Breast epithelium (tissue), 3 donors: ENCODE measurements at regions not wholly inside any gene's neighbourhood (a gene's known extent, or its start where the extent isn't known, plus 50 kb on each side); places are given as distances from the start of the nearest gene placed in this dataset.

Source experiments
- CTCF ChIP-seq, 3 donors: fragments of 450-650 bp; IDR thresholded peaks; one replicate each; pipeline ENCODE4 v1.5.1; 2016 to 2017; ENCODE audit warnings: antibody characterized with exemption in 3 of 3, mild to moderate bottlenecking in 3 of 3, moderate library complexity in 3 of 3
- POLR2A ChIP-seq: fragments of 450-650 bp; IDR thresholded peaks from one replicate; pipeline ENCODE4 v1.6.1; 2016; ENCODE audit warnings: antibody characterized with exemption, mild to moderate bottlenecking, moderate library complexity
- POLR2AphosphoS5 ChIP-seq, 3 donors: sonication (generic); formaldehyde crosslinking; IDR thresholded peaks; one replicate each; pipeline ENCODE4 v1.6.1; 2017; ENCODE audit warnings: antibody characterized with exemption in 3 of 3

- TF ChIP-seq POLR2A (no peak), CTCF (IDR thresholded peaks at IDR 0.05) (no peak), POLR2AphosphoS5 (IDR thresholded peaks at IDR 0.05) (no peak)
Measured at GRCh38 chr14:53214384-53214783, 61.3 kb upstream of the DDHD1 start.
